ENCODE measurements at regions not wholly inside any gene's neighbourhood (a gene's known extent, or its start where the extent isn't known, plus 50 kb on each side); places are given as distances from the start of the nearest gene placed in this dataset.

DNA sequence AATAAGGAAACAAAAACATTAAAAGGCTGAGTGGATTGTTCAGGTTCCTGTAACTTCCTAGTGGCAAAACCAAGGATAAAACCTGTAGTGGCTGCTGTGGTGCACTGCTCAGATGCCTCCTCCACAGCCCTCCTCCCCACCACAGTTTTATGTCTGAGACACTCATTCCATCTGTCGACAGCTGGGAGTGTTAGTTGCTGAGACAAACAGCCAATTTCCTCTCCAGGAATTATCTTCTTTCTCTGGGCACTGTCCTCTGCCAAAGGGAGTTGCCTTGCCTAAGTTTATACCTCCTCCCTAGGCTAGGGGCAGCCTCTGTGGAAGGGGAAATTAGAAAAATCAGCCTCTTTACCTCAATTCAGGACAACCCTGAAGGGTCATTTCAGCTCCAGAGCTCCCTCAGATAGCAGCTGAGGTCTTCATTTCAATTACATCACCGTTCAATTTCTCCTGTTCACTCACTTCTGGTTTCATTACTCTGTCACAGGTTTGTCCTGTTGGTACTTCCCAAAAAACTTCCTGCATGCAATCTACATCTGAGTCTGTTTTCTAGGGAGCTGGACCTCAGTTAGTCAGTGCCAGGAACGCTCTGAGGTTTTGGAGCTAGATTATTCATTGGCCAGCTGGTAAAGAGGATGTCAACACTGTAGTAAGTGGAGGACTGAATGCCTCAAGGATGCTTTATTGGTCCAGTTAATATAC lies 74.9 kb upstream of the ATP2B1 start:
- TF ChIP-seq REST (IDR thresholded peaks at IDR 0.05) = no peak
- no peak for TF ChIP-seq RXRA (IDR thresholded peaks at IDR 0.05)
- TF ChIP-seq, protein P1, sequence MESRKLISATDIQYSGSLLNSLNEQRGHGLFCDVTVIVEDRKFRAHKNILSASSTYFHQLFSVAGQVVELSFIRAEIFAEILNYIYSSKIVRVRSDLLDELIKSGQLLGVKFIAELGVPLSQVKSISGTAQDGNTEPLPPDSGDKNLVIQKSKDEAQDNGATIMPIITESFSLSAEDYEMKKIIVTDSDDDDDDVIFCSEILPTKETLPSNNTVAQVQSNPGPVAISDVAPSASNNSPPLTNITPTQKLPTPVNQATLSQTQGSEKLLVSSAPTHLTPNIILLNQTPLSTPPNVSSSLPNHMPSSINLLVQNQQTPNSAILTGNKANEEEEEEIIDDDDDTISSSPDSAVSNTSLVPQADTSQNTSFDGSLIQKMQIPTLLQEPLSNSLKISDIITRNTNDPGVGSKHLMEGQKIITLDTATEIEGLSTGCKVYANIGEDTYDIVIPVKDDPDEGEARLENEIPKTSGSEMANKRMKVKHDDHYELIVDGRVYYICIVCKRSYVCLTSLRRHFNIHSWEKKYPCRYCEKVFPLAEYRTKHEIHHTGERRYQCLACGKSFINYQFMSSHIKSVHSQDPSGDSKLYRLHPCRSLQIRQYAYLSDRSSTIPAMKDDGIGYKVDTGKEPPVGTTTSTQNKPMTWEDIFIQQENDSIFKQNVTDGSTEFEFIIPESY (IDR thresholded peaks at IDR 0.05) = no peak
- TF ChIP-seq, protein P2, sequence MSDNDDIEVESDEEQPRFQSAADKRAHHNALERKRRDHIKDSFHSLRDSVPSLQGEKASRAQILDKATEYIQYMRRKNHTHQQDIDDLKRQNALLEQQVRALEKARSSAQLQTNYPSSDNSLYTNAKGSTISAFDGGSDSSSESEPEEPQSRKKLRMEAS (IDR thresholded peaks at IDR 0.05) = no peak
- TF ChIP-seq, protein P3, sequence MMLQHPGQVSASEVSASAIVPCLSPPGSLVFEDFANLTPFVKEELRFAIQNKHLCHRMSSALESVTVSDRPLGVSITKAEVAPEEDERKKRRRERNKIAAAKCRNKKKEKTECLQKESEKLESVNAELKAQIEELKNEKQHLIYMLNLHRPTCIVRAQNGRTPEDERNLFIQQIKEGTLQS (IDR thresholded peaks at IDR 0.05) = no peak
- no peak for TF ChIP-seq HNF4A (conservative IDR thresholded peaks at IDR 0.05)
- TF ChIP-seq CTCF (IDR thresholded peaks at IDR 0.05; ENCODE audit: low read depth, low read length, missing input control) = no peak
- no peak for TF ChIP-seq SP1 (IDR thresholded peaks at IDR 0.05)
- no peak for TF ChIP-seq YY1 (IDR thresholded peaks at IDR 0.05)
- TF ChIP-seq GABPA (IDR thresholded peaks at IDR 0.05 in 1 of 2, conservative IDR thresholded peaks at IDR 0.05 in 1 of 2) = no peak
- no peak for TF ChIP-seq TAF1 (conservative IDR thresholded peaks at IDR 0.05)
- TF ChIP-seq FOXA1 (IDR thresholded peaks at IDR 0.05) = no peak
- no peak for TF ChIP-seq JUND (IDR thresholded peaks at IDR 0.05)
- TF ChIP-seq EGR1 (IDR thresholded peaks at IDR 0.05; ENCODE audit: low read depth in 2 of 2) = no peak
